Chondrocyte (in vitro differentiated cells): ENCODE measurements at regions not wholly inside any gene's neighbourhood (a gene's known extent, or its start where the extent isn't known, plus 50 kb on each side); places are given as distances from the start of the nearest gene placed in this dataset.

Experiments
- DNase-seq: peaks from one replicate; pipeline ENCODE4 v3.0.0; 2021; ENCODE audit warnings: mixed read lengths, low spot score
- H3K27ac Mint-ChIP-seq: one replicate; pipeline ENCODE4 v1.8.0; 2021; ENCODE audit warnings: mild to moderate bottlenecking, moderate library complexity, mixed read lengths; ENCODE audit not compliant: unreplicated experiment
- H3K27me3 Mint-ChIP-seq: 2 replicates; pipeline ENCODE4 v1.8.0; 2021; ENCODE audit warnings: low read depth, mixed read lengths
- H3K36me3 Mint-ChIP-seq: 2 replicates; pipeline ENCODE4 v1.8.0; 2021; ENCODE audit warnings: low read depth, mixed read lengths
- H3K4me1 Mint-ChIP-seq: 2 replicates; pipeline ENCODE4 v1.8.0; 2021; ENCODE audit warnings: low read depth, mild to moderate bottlenecking, mixed read lengths
- H3K4me3 Mint-ChIP-seq: one replicate; pipeline ENCODE4 v1.8.0; 2021; ENCODE audit warnings: mild to moderate bottlenecking, moderate library complexity, mixed read lengths; ENCODE audit not compliant: unreplicated experiment
- H3K9me3 Mint-ChIP-seq: 2 replicates; pipeline ENCODE4 v1.8.0; 2021; ENCODE audit warnings: low read depth, mixed read lengths
- CTCF ChIP-seq: fragments of 200-600 bp; sonication (generic); IDR thresholded peaks from 2 replicates; pipeline ENCODE4 v1.5.0; 2021; ENCODE audit warnings: antibody characterized with exemption, mild to moderate bottlenecking, moderate library complexity

- peaks cover 3% of the 10 kb centered on the region for H3K9me3 Mint-ChIP-seq
- DNase-seq, result no peak
- peaks cover 13% of the 10 kb centered on the region for H3K4me1 Mint-ChIP-seq
- no peak for TF ChIP-seq CTCF
- H3K36me3 Mint-ChIP-seq, result no peaks in the 10 kb centered on the region
- H3K27ac Mint-ChIP-seq, result no peak overlapping the region
- H3K27me3 Mint-ChIP-seq, result no peaks in the 10 kb centered on the region
- H3K4me3 Mint-ChIP-seq, result no peak overlapping the region
Observed at GRCh38 chr17:14873996-14874395, 391.1 kb downstream of the PMP22 start.

DNA sequence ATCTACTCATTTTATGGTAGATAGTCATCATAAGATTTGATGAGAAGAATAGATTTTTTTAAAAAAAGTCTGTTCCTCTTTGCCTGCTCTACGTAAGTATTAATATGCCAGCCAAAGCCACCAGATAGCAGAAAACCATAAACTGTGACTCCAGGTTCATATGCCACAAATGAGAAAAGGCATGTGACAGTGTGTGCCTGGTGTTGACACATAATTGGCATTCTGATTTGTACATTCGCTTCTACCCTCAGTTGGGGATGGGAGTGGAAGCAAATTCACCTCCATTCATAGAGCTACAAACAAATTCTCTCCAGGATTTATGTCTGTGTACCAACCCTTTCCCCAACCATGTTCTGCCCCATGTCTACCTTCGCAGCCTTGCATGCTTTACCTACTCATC lies 391.6 kb downstream of the PMP22 start:
- H3K4me1 Mint-ChIP-seq, result peaks cover 13% of the 10 kb centered on the region
- no peak for DNase-seq
- no peaks in the 10 kb centered on the region for H3K27me3 Mint-ChIP-seq
- peaks cover 3% of the 10 kb centered on the region for H3K9me3 Mint-ChIP-seq
- H3K36me3 Mint-ChIP-seq, result no peaks in the 10 kb centered on the region
- no peak overlapping the region for H3K27ac Mint-ChIP-seq
- H3K4me3 Mint-ChIP-seq, result no peak overlapping the region
- no peak for TF ChIP-seq CTCF

DNA sequence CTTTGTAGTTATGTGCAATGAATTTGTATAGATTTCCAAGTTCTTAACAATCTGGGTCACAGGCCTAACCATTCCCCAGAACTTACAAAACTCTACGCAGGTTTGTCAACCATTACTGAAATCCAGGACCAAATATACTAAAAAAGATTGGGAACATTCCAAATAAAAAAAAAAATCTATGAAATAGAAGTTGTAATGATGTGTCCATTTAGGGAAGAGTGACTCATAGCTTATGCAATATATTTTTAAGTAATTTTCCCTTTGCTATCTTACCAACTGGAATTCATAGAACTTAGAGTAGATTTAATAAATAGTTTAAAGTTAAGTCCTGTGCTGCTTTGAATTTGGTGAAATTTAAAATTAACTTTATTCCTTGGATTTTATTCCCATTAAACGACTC lies 393.2 kb downstream of the PMP22 start:
- no peak overlapping the region for H3K4me3 Mint-ChIP-seq
- H3K9me3 Mint-ChIP-seq, result peaks cover 3% of the 10 kb centered on the region
- H3K4me1 Mint-ChIP-seq, result peaks cover 13% of the 10 kb centered on the region
- no peak for TF ChIP-seq CTCF
- no peaks in the 10 kb centered on the region for H3K36me3 Mint-ChIP-seq
- no peak for DNase-seq
- H3K27ac Mint-ChIP-seq, result peak overlapping the region; percentile 37
- H3K27me3 Mint-ChIP-seq, result no peaks in the 10 kb centered on the region

- H3K27me3 Mint-ChIP-seq, result no peaks in the 10 kb centered on the region
- no peak overlapping the region for H3K4me3 Mint-ChIP-seq
- H3K36me3 Mint-ChIP-seq, result no peaks in the 10 kb centered on the region
- H3K9me3 Mint-ChIP-seq, result peaks cover 4% of the 10 kb centered on the region
- DNase-seq, result no peak
- peaks cover 11% of the 10 kb centered on the region for H3K4me1 Mint-ChIP-seq
- TF ChIP-seq CTCF, result no peak
- peak overlapping the region; percentile 30 for H3K27ac Mint-ChIP-seq
Observed at GRCh38 chr17:14866266-14866665, 398.9 kb downstream of the PMP22 start.

- Mint-ChIP-seq H3K27me3 (no peaks in the 10 kb centered on the region), H3K27ac (no peak overlapping the region), H3K9me3 (peaks cover 8% of the 10 kb centered on the region), H3K4me3 (no peak overlapping the region), H3K36me3 (no peaks in the 10 kb centered on the region), H3K4me1 (peaks cover 26% of the 10 kb centered on the region)
- no peak for DNase-seq
- no peak for TF ChIP-seq CTCF
Observed at GRCh38 chr17:14864127-14864526, 401.0 kb downstream of the PMP22 start.
